Hepatocyte (in vitro differentiated cells): ENCODE measurements at regions not wholly inside any gene's neighbourhood (a gene's known extent, or its start where the extent isn't known, plus 50 kb on each side); places are given as distances from the start of the nearest gene placed in this dataset.

ENCODE experiments used
- DNase-seq: peaks from one replicate; pipeline ENCODE4 v3.0.0-alpha.2; 2016; ENCODE audit warnings: low spot score
- H2AFZ ChIP-seq: fragments of 200-600 bp; sonication (generic); 2 replicates; pipeline ENCODE4 v1.6.0; 2016; ENCODE audit warnings: antibody characterized with exemption, mild to moderate bottlenecking
- H3K27ac ChIP-seq: fragments of 200-600 bp; sonication (generic); 2 replicates; pipeline ENCODE4 v1.5.1; 2016; ENCODE audit warnings: mild to moderate bottlenecking
- H3K27me3 ChIP-seq: fragments of 200-600 bp; sonication (generic); 2 replicates; pipeline ENCODE4 v1.6.1; 2016
- H3K36me3 ChIP-seq: fragments of 200-600 bp; sonication (generic); replicated peaks from 2 replicates; pipeline ENCODE4 v1.5.1; 2016; ENCODE audit warnings: low read depth; ENCODE audit not compliant: insufficient read depth
- H3K4me1 ChIP-seq: fragments of 200-600 bp; sonication (generic); 2 replicates; pipeline ENCODE4 v1.5.1; 2016; ENCODE audit warnings: mild to moderate bottlenecking, moderate library complexity; ENCODE audit not compliant: insufficient read depth
- H3K4me2 ChIP-seq: fragments of 200-600 bp; sonication (generic); 2 replicates; pipeline ENCODE4 v1.6.0; 2016
- H3K4me3 ChIP-seq: fragments of 200-600 bp; sonication (generic); 2 replicates; pipeline ENCODE4 v1.5.1; 2016; ENCODE audit warnings: mild to moderate bottlenecking
- H3K79me2 ChIP-seq: fragments of 200-600 bp; sonication (generic); 2 replicates; pipeline ENCODE4 v1.6.0; 2017; ENCODE audit warnings: mild to moderate bottlenecking
- H3K9me2 ChIP-seq: fragments of 200-600 bp; sonication (generic); replicated peaks from 2 replicates; pipeline ENCODE4 v1.6.0; 2017; ENCODE audit warnings: mild to moderate bottlenecking; ENCODE audit not compliant: insufficient read depth
- H3K9me3 ChIP-seq: fragments of 200-600 bp; sonication (generic); 2 replicates; pipeline ENCODE4 v1.5.1; 2016; ENCODE audit warnings: low read depth, mild to moderate bottlenecking
- H4K20me1 ChIP-seq: fragments of 200-600 bp; sonication (generic); 2 replicates; pipeline ENCODE4 v1.6.0; 2016; ENCODE audit warnings: mild to moderate bottlenecking; ENCODE audit not compliant: insufficient read depth, poor library complexity, severe bottlenecking
- EZH2 ChIP-seq: fragments of 200-600 bp; sonication (generic); IDR thresholded peaks from 2 replicates; pipeline ENCODE4 v1.6.1; 2016; ENCODE audit warnings: antibody characterized with exemption, mild to moderate bottlenecking, borderline replicate concordance
- EZH2phosphoT487 ChIP-seq: fragments of 200-600 bp; sonication (generic); IDR thresholded peaks from one replicate; pipeline ENCODE4 v1.6.1; 2018; ENCODE audit warnings: antibody characterized with exemption, mild to moderate bottlenecking, low read depth, moderate library complexity; ENCODE audit not compliant: unreplicated experiment, severe bottlenecking
- WGBS: methylation state at CpG from one replicate; pipeline ENCODE4 v1.1.6; 2016; ENCODE audit warnings: low lambda C conversion rate; ENCODE audit errors: missing lambda C conversion rate; 5-methylcytosine and 5-hydroxymethylcytosine counted together
- TF ChIP-seq, protein P1 (sequence below): fragments of 200-600 bp; sonication (generic); IDR thresholded peaks from 2 replicates; pipeline ENCODE4 v1.5.1; 2016; ENCODE audit warnings: antibody characterized with exemption, mild to moderate bottlenecking; ENCODE audit not compliant: poor library complexity

- H3K79me2 ChIP-seq = no peaks in the 10 kb centered on the region
- no peak overlapping the region for H3K4me2 ChIP-seq
- no peaks in the 10 kb centered on the region for H3K27me3 ChIP-seq
- H3K27ac ChIP-seq = peak overlapping the region; percentile 29
- WGBS = 40% methylated on average over 2 of the region's 2 CpGs
- peak; percentile 18 for DNase-seq
- H4K20me1 ChIP-seq = no peaks in the 10 kb centered on the region
- H3K9me2 ChIP-seq = no peaks in the 10 kb centered on the region
- no peaks in the 10 kb centered on the region for H3K9me3 ChIP-seq
- no peaks in the 10 kb centered on the region for H3K36me3 ChIP-seq
- H3K4me3 ChIP-seq = no peak overlapping the region
- no peak for TF ChIP-seq EZH2phosphoT487
- TF ChIP-seq, protein P1, sequence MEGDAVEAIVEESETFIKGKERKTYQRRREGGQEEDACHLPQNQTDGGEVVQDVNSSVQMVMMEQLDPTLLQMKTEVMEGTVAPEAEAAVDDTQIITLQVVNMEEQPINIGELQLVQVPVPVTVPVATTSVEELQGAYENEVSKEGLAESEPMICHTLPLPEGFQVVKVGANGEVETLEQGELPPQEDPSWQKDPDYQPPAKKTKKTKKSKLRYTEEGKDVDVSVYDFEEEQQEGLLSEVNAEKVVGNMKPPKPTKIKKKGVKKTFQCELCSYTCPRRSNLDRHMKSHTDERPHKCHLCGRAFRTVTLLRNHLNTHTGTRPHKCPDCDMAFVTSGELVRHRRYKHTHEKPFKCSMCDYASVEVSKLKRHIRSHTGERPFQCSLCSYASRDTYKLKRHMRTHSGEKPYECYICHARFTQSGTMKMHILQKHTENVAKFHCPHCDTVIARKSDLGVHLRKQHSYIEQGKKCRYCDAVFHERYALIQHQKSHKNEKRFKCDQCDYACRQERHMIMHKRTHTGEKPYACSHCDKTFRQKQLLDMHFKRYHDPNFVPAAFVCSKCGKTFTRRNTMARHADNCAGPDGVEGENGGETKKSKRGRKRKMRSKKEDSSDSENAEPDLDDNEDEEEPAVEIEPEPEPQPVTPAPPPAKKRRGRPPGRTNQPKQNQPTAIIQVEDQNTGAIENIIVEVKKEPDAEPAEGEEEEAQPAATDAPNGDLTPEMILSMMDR = no peak
- TF ChIP-seq EZH2 = no peak
- no peaks in the 10 kb centered on the region for H3K4me1 ChIP-seq
- no peak overlapping the region for H2AFZ ChIP-seq
These were observed 52.1 kb upstream of the DCD start for GRCh38 chr12:54700301-54700700.
